ENCODE measurements at regions not wholly inside any gene's neighbourhood (a gene's known extent, or its start where the extent isn't known, plus 50 kb on each side); places are given as distances from the start of the nearest gene placed in this dataset.

DNA sequence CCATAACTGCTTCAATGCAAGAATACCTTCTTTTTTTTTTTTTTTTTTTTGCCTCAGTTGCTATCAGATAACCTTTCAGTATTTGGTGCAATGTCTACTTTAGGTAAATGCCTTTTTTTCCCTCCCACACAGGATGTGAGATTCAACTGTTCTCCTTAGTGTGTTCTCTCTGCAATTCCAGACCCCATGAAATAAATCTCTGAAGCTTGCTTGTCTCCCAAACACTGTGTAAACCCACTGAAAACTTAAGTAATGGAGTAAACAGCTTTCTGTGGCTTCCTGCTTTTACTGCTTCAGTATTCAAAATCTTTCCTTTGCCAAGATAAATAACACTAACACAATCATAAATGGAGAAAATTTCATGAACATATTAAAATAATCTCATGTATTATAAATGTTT is 55.8 kb upstream of the CLEC14A start:
- H3K4me1 ChIP-seq, result no peaks in the 10 kb centered on the region
- H3K27me3 ChIP-seq, result no peaks in the 10 kb centered on the region
- no peak overlapping the region for H3K27ac ChIP-seq
- ATAC-seq, result no peak
- no peaks in the 10 kb centered on the region for H3K36me3 ChIP-seq
- TF ChIP-seq EP300 (IDR thresholded peaks at IDR 0.05) (no peak), POLR2A (IDR thresholded peaks at IDR 0.05) (no peak), POLR2AphosphoS5 (IDR thresholded peaks at IDR 0.05) (no peak)
- TF ChIP-seq, protein P1, sequence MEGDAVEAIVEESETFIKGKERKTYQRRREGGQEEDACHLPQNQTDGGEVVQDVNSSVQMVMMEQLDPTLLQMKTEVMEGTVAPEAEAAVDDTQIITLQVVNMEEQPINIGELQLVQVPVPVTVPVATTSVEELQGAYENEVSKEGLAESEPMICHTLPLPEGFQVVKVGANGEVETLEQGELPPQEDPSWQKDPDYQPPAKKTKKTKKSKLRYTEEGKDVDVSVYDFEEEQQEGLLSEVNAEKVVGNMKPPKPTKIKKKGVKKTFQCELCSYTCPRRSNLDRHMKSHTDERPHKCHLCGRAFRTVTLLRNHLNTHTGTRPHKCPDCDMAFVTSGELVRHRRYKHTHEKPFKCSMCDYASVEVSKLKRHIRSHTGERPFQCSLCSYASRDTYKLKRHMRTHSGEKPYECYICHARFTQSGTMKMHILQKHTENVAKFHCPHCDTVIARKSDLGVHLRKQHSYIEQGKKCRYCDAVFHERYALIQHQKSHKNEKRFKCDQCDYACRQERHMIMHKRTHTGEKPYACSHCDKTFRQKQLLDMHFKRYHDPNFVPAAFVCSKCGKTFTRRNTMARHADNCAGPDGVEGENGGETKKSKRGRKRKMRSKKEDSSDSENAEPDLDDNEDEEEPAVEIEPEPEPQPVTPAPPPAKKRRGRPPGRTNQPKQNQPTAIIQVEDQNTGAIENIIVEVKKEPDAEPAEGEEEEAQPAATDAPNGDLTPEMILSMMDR (IDR thresholded peaks at IDR 0.05), result no peak
- no peak overlapping the region for H3K4me3 ChIP-seq
- H3K9me3 ChIP-seq, result no peaks in the 10 kb centered on the region

DNA sequence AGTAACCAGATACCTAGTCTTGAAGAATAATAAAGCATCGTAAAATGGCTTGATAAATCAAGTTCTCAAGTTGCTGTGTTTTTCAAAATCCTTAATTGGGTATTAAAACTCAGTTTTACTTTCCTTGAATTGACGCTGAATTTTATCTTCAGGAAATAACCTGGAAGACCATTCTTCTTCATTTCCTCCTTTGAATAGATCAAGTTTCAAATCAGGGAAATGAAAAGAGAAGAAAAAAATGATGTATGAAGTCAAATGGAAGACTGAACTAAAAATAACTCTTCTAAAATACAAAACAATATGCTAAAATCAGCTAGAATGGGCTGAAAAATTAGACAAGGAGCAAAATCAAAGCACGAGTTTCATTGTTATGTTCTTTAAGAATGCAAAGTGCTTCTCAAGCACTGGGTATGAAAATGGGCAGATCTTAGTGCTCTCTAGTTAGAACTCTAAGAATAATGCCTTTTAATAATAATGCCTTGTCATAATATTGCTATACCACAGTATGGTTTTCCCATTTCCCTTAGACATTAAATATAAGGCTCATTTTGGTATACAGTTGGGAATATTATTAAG is 54.6 kb upstream of the CLEC14A start:
- no peak for ATAC-seq
- H3K27ac ChIP-seq, result peak overlapping the region in 1 of 4 donors; percentile 4

GRCh38 chr14:38309522-38310277 is 53.8 kb upstream of the CLEC14A start:
- Histone ChIP-seq H3K4me3 (no peak overlapping the region), H3K36me3 (no peaks in the 10 kb centered on the region), H3K9me3 (peaks cover 0 to 11% (median 0%) of the 10 kb centered on the region in 3 donors), H3K4me1 (no peaks in the 10 kb centered on the region), H3K27me3 (no peaks in the 10 kb centered on the region), H3K27ac (peak overlapping the region in 2 of 4 donors; percentile 4 to 10)
- no peak for TF ChIP-seq POLR2A (IDR thresholded peaks at IDR 0.05)
- TF ChIP-seq POLR2AphosphoS5 (IDR thresholded peaks at IDR 0.05), result no peak
- TF ChIP-seq, protein P1 (IDR thresholded peaks at IDR 0.05), result no peak
- TF ChIP-seq EP300 (IDR thresholded peaks at IDR 0.05), result no peak
- no peak for ATAC-seq
- 59 to 65% methylated on average over 2 to 4 of the region's 5 CpGs for WGBS, 2 donors (ENCODE audit: low coverage in 1 of 2)

More for the DNA sequence above, 54.6 kb upstream of the CLEC14A start:
- Histone ChIP-seq H3K27me3 (no peaks in the 10 kb centered on the region), H3K4me1 (no peaks in the 10 kb centered on the region), H3K9me3 (peaks cover 0 to 10% (median 0%) of the 10 kb centered on the region in 3 donors), H3K36me3 (no peaks in the 10 kb centered on the region), H3K4me3 (no peak overlapping the region)
- WGBS, 2 donors (ENCODE audit: low coverage in 1 of 2), result 42 to 52% methylated on average over 2 to 3 of the region's 3 CpGs
- no peak for TF ChIP-seq POLR2A (IDR thresholded peaks at IDR 0.05)
- TF ChIP-seq, protein P1 (IDR thresholded peaks at IDR 0.05), result no peak
- TF ChIP-seq POLR2AphosphoS5 (IDR thresholded peaks at IDR 0.05), result no peak
- TF ChIP-seq EP300 (IDR thresholded peaks at IDR 0.05), result no peak

Measured in gastroesophageal sphincter (tissue), 4 donors.